Tibial artery (tissue), 4 donors: ENCODE measurements at regions not wholly inside any gene's neighbourhood (a gene's known extent, or its start where the extent isn't known, plus 50 kb on each side); places are given as distances from the start of the nearest gene placed in this dataset.

Source experiments
- DNase-seq, 2 donors: peaks; one replicate each; pipeline ENCODE4 v3.0.0-alpha.2; 2019
- H3K27ac ChIP-seq, 2 donors: fragments of 200-600 bp; sonication (generic) in 1 of 2; 1 replicate in 1 of 2; 2 replicates in 1 of 2; pipeline ENCODE4 v1.5.1; 2018 to 2019; ENCODE audit warnings: mild to moderate bottlenecking in 1 of 2
- H3K27me3 ChIP-seq, 2 donors: fragments of 200-600 bp; sonication (generic) in 1 of 2; one replicate each; pipeline versions ENCODE4 v1.5.1 to v1.6.0; 2016 to 2019
- H3K36me3 ChIP-seq, 3 donors: fragments of 200-600 bp; sonication (generic) in 2 of 3; one replicate each; pipeline ENCODE4 v1.5.1; 2016 to 2019; ENCODE audit warnings: mild to moderate bottlenecking in 2 of 3
- H3K4me1 ChIP-seq, 4 donors: fragments of 200-600 bp; sonication (generic) in 2 of 4; 1 replicate in 3 of 4; 2 replicates in 1 of 4; pipeline ENCODE4 v1.5.1; 2016 to 2019
- H3K4me3 ChIP-seq, 2 donors: fragments of 200-600 bp; sonication (generic) in 1 of 2; 1 replicate in 1 of 2; 2 replicates in 1 of 2; pipeline ENCODE4 v1.5.1; 2018 to 2019; ENCODE audit warnings: mild to moderate bottlenecking in 2 of 2
- H3K9me3 ChIP-seq, 3 donors: fragments of 200-600 bp; sonication (generic) in 1 of 3; one replicate each; pipeline ENCODE4 v1.5.1; 2016 to 2019
- CTCF ChIP-seq, 2 experiments: fragments of 200-600 bp in 1 of 2; fragments of 450-650 bp in 1 of 2; IDR thresholded peaks; one replicate each; pipeline ENCODE4 v1.5.1; 2017 to 2019; ENCODE audit warnings: antibody characterized with exemption in 2 of 2, mild to moderate bottlenecking in 1 of 2, moderate library complexity in 1 of 2
- intact Hi-C: fragments of 100-400 bp; cut with DNase I; formaldehyde crosslinking; loops from one replicate; pipeline ENCODE4 v1.15.0; 2023; ENCODE audit warnings: low total_unique reads

DNA sequence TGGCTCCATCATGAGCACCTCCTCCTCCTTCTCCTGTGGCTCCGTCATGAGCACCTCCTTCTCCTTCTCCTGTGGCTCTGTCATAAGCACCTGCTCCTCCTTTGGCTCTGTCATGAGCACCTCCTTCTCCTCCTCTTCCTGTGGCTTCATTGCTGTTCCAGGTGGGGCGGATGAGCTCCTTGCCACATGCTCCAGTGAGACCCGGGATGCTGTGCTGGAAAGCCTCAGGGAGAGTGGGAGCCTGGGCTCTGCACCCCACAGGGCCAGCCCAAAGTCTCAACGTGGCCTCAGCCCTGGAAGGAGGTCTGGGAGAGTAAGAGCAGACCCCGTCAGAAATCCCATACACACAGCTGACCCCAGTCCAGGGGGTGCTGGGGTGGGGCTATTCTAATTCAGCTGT lies 380.7 kb downstream of the TCERG1L start:
- no peaks in the 10 kb centered on the region for H3K36me3 ChIP-seq
- H3K27ac ChIP-seq, result no peak overlapping the region
- no peaks in the 10 kb centered on the region for H3K9me3 ChIP-seq
- no peaks in the 10 kb centered on the region for H3K27me3 ChIP-seq
- no peak overlapping the region for H3K4me3 ChIP-seq
- H3K4me1 ChIP-seq, result no peaks in the 10 kb centered on the region
- TF ChIP-seq CTCF (IDR thresholded peaks at IDR 0.05), result no peak
- no peak for DNase-seq
- intact Hi-C loops, result no loop called here

DNA sequence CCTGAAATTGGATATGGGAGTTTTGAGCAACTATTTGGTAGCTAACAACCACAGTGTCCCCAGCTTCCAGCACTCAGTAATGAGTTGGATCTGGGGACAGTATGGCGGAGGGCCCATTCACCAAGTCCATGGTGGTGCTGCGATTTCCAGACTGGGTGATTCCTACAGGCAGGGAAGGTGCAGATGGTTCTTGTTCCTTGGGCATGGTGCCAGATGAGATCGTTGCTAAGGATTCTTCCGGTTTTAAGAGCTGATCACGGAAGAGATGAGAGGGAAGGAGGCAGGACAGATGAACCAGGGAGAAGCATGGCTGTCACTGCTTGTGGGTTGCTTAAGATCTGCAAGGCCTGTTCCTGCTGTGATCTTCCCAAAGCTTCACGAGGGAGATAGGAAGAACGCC lies 380.3 kb downstream of the TCERG1L start:
- Histone ChIP-seq H3K36me3 (no peaks in the 10 kb centered on the region), H3K27me3 (no peaks in the 10 kb centered on the region), H3K9me3 (no peaks in the 10 kb centered on the region), H3K27ac (no peak overlapping the region), H3K4me1 (no peaks in the 10 kb centered on the region), H3K4me3 (no peak overlapping the region)
- no peak for DNase-seq
- TF ChIP-seq CTCF (IDR thresholded peaks at IDR 0.05), result no peak
- intact Hi-C loops, result no loop called here

GRCh38 chr10:130932326-130933007 lies 379.1 kb downstream of the TCERG1L start:
- H3K27me3 ChIP-seq, result no peaks in the 10 kb centered on the region
- no peaks in the 10 kb centered on the region for H3K9me3 ChIP-seq
- no peak overlapping the region for H3K4me3 ChIP-seq
- intact Hi-C loops, result no loop called here
- H3K27ac ChIP-seq, result no peak overlapping the region
- TF ChIP-seq CTCF (IDR thresholded peaks at IDR 0.05), result no peak
- H3K4me1 ChIP-seq, result no peaks in the 10 kb centered on the region
- no peak for DNase-seq
- no peaks in the 10 kb centered on the region for H3K36me3 ChIP-seq

DNA sequence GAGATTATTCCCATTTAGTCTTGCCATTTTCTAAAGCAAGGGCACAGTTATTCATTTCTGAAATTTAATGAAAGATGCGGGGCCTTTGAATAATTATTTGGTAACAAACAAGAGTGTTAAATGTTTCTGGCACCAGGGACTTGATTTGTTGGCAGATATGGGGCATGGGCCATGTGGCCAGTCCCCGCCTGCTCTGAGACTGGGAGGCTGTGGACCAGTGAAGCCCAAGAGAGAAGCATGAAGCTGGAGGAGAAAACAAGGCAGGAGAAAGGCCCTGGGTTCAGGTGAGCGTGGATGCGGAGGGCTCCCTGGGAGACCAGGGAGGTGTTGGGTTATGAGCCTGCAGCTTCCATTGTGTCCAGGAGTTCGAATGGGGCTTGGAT lies 378.5 kb downstream of the TCERG1L start:
- no peak for TF ChIP-seq CTCF (IDR thresholded peaks at IDR 0.05)
- Histone ChIP-seq H3K4me1 (no peaks in the 10 kb centered on the region), H3K9me3 (no peaks in the 10 kb centered on the region), H3K27ac (no peak overlapping the region), H3K36me3 (no peaks in the 10 kb centered on the region), H3K4me3 (no peak overlapping the region), H3K27me3 (no peaks in the 10 kb centered on the region)
- intact Hi-C loops, result no loop called here
- DNase-seq, result no peak

DNA sequence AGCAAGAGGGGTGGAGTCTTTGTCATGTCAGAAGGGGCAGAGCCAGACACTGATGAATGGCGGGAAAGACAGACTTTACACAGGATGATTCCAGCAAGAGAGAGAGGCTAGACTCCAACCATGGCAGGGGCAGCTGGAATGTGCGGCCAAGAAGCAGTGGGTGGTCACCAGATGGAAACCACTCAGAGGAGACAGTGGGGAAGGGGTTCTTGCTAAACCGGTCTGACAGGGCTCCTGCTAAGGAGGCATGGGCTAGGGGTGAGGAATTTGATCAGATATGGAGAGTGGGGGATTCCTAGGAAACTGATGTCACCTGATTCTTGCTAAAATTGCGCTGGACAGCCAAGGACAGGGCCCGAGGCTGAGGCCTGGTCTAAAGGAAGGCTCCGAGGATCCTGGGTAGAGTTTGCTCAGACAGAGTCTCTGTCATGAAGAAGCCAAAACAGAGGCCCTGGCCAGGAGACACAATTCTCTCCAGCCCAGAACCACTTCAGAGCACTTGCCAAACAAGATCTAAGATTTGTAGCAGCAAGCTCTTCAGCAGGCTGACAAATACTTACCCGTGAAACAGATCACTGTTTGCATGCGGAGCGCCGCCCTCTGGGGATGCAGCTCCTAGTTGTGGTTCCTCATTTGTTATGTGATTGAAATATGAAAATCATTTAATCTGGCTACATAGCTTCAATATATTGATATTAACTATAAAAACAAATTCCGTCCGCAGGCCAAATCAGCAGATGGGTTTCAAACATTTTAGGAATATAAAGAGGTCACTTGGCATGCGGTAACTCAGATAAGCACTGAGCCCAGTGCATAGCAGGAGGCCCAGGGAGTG lies 377.0 kb downstream of the TCERG1L start:
- intact Hi-C loops, result no loop called here
- H3K36me3 ChIP-seq, result no peaks in the 10 kb centered on the region
- H3K27ac ChIP-seq, result no peak overlapping the region
- H3K27me3 ChIP-seq, result no peaks in the 10 kb centered on the region
- H3K9me3 ChIP-seq, result no peaks in the 10 kb centered on the region
- no peak overlapping the region for H3K4me3 ChIP-seq
- no peak for TF ChIP-seq CTCF (IDR thresholded peaks at IDR 0.05)
- no peaks in the 10 kb centered on the region for H3K4me1 ChIP-seq
- DNase-seq, result no peak
